HCT116 (cell line): ENCODE measurements at regions not wholly inside any gene's neighbourhood (a gene's known extent, or its start where the extent isn't known, plus 50 kb on each side); places are given as distances from the start of the nearest gene placed in this dataset.

ENCODE experiments used
- EZH2 ChIP-seq: fragments of 200-600 bp; sonication (generic); IDR thresholded peaks from 2 replicates; pipeline ENCODE4 v1.6.1; 2017; ENCODE audit warnings: antibody characterized with exemption, mixed run types
- EZH2phosphoT487 ChIP-seq: fragments of 200-600 bp; IDR thresholded peaks from 2 replicates; pipeline ENCODE4 v1.6.1; 2018; ENCODE audit warnings: antibody characterized with exemption, borderline replicate concordance
- POLR2A ChIP-seq: IDR thresholded peaks from 2 replicates; pipeline ENCODE4 v1.7.0; 2011; ENCODE audit warnings: borderline replicate concordance; ENCODE audit not compliant: insufficient read depth, insufficient read length; ENCODE audit errors: extremely low read depth
- POLR2AphosphoS5 ChIP-seq: IDR thresholded peaks from 2 replicates; pipeline ENCODE4 v1.6.1; 2011; ENCODE audit warnings: mild to moderate bottlenecking, low read depth, low read length, moderate library complexity
- RAD21 ChIP-seq: IDR thresholded peaks from 2 replicates; pipeline ENCODE4 v1.6.1; 2012; ENCODE audit warnings: low read depth, mild to moderate bottlenecking
- SIN3A ChIP-seq: IDR thresholded peaks from 2 replicates; pipeline ENCODE4 v1.6.1; 2012; ENCODE audit warnings: low read depth
- ZFX ChIP-seq: fragments of 450-650 bp; IDR thresholded peaks from 2 replicates; pipeline ENCODE4 v1.6.1; 2017
- TF ChIP-seq, protein P1 (sequence below), 3 experiments: fragments of 200-600 bp in 1 of 3; sonication (generic) in 1 of 3; IDR thresholded peaks in 2 of 3; conservative IDR thresholded peaks in 1 of 3; 2 replicates each; pipeline ENCODE4 v1.5.1; 2012 to 2017; ENCODE audit warnings: low read depth in 2 of 3, low read length in 2 of 3, antibody characterized with exemption in 1 of 3, borderline replicate concordance in 1 of 3, control low read depth in 1 of 3, mild to moderate bottlenecking in 1 of 3, mixed read lengths in 1 of 3, mixed run types in 1 of 3, moderate library complexity in 1 of 3; ENCODE audit not compliant: insufficient read depth in 1 of 3
- TF ChIP-seq, protein P2 (sequence below): IDR thresholded peaks from 2 replicates; pipeline ENCODE4 v1.6.1; 2012
- TF ChIP-seq, protein P3 (sequence below): IDR thresholded peaks from 2 replicates; pipeline ENCODE4 v1.6.1; 2012; ENCODE audit warnings: low read depth
- TF ChIP-seq, protein P4 (sequence below): IDR thresholded peaks from 2 replicates; pipeline ENCODE4 v1.6.1; 2011; ENCODE audit warnings: mild to moderate bottlenecking, low read length, moderate library complexity; ENCODE audit not compliant: insufficient replicate concordance; ENCODE audit errors: extremely low read depth
- TF ChIP-seq, protein P5 (sequence below): IDR thresholded peaks from 2 replicates; pipeline ENCODE4 v1.6.1; 2012

DNA sequence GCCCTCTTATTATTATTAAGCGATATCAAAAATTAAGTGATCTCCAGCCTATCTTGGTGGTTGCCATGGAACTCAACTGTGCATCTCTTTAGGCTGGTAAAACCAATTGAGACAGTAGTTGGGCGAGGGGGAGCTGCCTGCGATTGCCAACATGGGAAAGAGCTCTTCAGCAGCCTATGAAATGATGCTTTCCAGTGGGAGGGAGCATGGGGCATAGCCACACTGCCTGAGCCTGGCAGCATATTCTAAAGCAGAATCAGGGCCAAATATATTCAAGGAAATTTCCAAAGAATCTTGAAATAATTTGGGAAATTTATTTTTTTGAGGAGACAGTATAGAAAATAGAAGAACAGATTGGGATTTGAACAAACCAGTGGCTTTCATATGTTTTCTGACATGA, 126.9 kb upstream of the DNAH14 start:
- TF ChIP-seq POLR2AphosphoS5: no peak
- TF ChIP-seq, protein P1, sequence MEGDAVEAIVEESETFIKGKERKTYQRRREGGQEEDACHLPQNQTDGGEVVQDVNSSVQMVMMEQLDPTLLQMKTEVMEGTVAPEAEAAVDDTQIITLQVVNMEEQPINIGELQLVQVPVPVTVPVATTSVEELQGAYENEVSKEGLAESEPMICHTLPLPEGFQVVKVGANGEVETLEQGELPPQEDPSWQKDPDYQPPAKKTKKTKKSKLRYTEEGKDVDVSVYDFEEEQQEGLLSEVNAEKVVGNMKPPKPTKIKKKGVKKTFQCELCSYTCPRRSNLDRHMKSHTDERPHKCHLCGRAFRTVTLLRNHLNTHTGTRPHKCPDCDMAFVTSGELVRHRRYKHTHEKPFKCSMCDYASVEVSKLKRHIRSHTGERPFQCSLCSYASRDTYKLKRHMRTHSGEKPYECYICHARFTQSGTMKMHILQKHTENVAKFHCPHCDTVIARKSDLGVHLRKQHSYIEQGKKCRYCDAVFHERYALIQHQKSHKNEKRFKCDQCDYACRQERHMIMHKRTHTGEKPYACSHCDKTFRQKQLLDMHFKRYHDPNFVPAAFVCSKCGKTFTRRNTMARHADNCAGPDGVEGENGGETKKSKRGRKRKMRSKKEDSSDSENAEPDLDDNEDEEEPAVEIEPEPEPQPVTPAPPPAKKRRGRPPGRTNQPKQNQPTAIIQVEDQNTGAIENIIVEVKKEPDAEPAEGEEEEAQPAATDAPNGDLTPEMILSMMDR (IDR thresholded peaks at IDR 0.05 in 2 of 3, conservative IDR thresholded peaks at IDR 0.05 in 1 of 3; ENCODE audit: borderline replicate concordance in 1 of 3, insufficient read depth in 1 of 3, low read depth in 2 of 3, low read length in 2 of 3): no peak
- TF ChIP-seq POLR2A: no peak
- no peak for TF ChIP-seq SIN3A
- no peak for TF ChIP-seq EZH2
- TF ChIP-seq, protein P2, sequence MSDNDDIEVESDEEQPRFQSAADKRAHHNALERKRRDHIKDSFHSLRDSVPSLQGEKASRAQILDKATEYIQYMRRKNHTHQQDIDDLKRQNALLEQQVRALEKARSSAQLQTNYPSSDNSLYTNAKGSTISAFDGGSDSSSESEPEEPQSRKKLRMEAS: no peak
- TF ChIP-seq, protein P3, sequence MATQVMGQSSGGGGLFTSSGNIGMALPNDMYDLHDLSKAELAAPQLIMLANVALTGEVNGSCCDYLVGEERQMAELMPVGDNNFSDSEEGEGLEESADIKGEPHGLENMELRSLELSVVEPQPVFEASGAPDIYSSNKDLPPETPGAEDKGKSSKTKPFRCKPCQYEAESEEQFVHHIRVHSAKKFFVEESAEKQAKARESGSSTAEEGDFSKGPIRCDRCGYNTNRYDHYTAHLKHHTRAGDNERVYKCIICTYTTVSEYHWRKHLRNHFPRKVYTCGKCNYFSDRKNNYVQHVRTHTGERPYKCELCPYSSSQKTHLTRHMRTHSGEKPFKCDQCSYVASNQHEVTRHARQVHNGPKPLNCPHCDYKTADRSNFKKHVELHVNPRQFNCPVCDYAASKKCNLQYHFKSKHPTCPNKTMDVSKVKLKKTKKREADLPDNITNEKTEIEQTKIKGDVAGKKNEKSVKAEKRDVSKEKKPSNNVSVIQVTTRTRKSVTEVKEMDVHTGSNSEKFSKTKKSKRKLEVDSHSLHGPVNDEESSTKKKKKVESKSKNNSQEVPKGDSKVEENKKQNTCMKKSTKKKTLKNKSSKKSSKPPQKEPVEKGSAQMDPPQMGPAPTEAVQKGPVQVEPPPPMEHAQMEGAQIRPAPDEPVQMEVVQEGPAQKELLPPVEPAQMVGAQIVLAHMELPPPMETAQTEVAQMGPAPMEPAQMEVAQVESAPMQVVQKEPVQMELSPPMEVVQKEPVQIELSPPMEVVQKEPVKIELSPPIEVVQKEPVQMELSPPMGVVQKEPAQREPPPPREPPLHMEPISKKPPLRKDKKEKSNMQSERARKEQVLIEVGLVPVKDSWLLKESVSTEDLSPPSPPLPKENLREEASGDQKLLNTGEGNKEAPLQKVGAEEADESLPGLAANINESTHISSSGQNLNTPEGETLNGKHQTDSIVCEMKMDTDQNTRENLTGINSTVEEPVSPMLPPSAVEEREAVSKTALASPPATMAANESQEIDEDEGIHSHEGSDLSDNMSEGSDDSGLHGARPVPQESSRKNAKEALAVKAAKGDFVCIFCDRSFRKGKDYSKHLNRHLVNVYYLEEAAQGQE: no peak
- no peak for TF ChIP-seq ZFX
- no peak for TF ChIP-seq EZH2phosphoT487
- TF ChIP-seq, protein P4, sequence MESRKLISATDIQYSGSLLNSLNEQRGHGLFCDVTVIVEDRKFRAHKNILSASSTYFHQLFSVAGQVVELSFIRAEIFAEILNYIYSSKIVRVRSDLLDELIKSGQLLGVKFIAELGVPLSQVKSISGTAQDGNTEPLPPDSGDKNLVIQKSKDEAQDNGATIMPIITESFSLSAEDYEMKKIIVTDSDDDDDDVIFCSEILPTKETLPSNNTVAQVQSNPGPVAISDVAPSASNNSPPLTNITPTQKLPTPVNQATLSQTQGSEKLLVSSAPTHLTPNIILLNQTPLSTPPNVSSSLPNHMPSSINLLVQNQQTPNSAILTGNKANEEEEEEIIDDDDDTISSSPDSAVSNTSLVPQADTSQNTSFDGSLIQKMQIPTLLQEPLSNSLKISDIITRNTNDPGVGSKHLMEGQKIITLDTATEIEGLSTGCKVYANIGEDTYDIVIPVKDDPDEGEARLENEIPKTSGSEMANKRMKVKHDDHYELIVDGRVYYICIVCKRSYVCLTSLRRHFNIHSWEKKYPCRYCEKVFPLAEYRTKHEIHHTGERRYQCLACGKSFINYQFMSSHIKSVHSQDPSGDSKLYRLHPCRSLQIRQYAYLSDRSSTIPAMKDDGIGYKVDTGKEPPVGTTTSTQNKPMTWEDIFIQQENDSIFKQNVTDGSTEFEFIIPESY: no peak
- no peak for TF ChIP-seq RAD21
- TF ChIP-seq, protein P5, sequence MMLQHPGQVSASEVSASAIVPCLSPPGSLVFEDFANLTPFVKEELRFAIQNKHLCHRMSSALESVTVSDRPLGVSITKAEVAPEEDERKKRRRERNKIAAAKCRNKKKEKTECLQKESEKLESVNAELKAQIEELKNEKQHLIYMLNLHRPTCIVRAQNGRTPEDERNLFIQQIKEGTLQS: no peak
